H1 (cell line): ENCODE measurements at regions not wholly inside any gene's neighbourhood (a gene's known extent, or its start where the extent isn't known, plus 50 kb on each side); places are given as distances from the start of the nearest gene placed in this dataset.

Experiments used
- CHD1 ChIP-seq: IDR thresholded peaks from 2 replicates; pipeline ENCODE4 v1.6.1; 2012; ENCODE audit warnings: low read depth, low read length, improper control_type of control experiment
- EGR1 ChIP-seq: IDR thresholded peaks from 2 replicates; pipeline ENCODE4 v1.6.1; 2011; ENCODE audit warnings: low read depth, low read length, borderline replicate concordance
- EZH2 ChIP-seq: fragments of 200-600 bp; sonication (generic); IDR thresholded peaks from 2 replicates; pipeline ENCODE4 v1.7.1; 2012; ENCODE audit warnings: low read depth, mild to moderate bottlenecking, moderate library complexity, low read length, inconsistent platforms; ENCODE audit not compliant: severe bottlenecking
- HDAC2 ChIP-seq, 2 experiments: fragments of 300-600 bp in 1 of 2; sonication (generic) in 1 of 2; IDR thresholded peaks; 2 replicates each; pipeline ENCODE4 v1.6.1; 2011 to 2012; ENCODE audit warnings: low read depth in 2 of 2, low read length in 2 of 2, mild to moderate bottlenecking in 2 of 2, moderate library complexity in 2 of 2, borderline replicate concordance in 1 of 2, inconsistent platforms in 1 of 2
- JUN ChIP-seq: IDR thresholded peaks from 2 replicates; pipeline ENCODE4 v1.6.1; 2011; ENCODE audit warnings: low read depth, mild to moderate bottlenecking, improper control_type of control experiment, low read length
- RBBP5 ChIP-seq: IDR thresholded peaks from 2 replicates; pipeline ENCODE4 v1.7.1; 2012; ENCODE audit warnings: low read depth, mild to moderate bottlenecking, inconsistent platforms, low read length, moderate library complexity, borderline replicate concordance
- SP1 ChIP-seq: IDR thresholded peaks from 2 replicates; pipeline ENCODE4 v1.6.1; 2011; ENCODE audit warnings: low read depth, low read length
- YY1 ChIP-seq: IDR thresholded peaks from 2 replicates; pipeline ENCODE4 v1.6.1; 2011; ENCODE audit warnings: low read depth, mild to moderate bottlenecking, low read length
- ZNF274 ChIP-seq: IDR thresholded peaks from 2 replicates; pipeline ENCODE4 v1.7.0; 2012; ENCODE audit warnings: low read length, borderline replicate concordance; ENCODE audit errors: extremely low read depth
- TF ChIP-seq, protein P1 (sequence below): fragments of 300-600 bp; sonication (generic); IDR thresholded peaks from 2 replicates; pipeline ENCODE4 v1.7.1; 2012; ENCODE audit warnings: low read length, moderate library complexity, mild to moderate bottlenecking, inconsistent platforms; ENCODE audit not compliant: insufficient replicate concordance

- TF ChIP-seq, protein P1, sequence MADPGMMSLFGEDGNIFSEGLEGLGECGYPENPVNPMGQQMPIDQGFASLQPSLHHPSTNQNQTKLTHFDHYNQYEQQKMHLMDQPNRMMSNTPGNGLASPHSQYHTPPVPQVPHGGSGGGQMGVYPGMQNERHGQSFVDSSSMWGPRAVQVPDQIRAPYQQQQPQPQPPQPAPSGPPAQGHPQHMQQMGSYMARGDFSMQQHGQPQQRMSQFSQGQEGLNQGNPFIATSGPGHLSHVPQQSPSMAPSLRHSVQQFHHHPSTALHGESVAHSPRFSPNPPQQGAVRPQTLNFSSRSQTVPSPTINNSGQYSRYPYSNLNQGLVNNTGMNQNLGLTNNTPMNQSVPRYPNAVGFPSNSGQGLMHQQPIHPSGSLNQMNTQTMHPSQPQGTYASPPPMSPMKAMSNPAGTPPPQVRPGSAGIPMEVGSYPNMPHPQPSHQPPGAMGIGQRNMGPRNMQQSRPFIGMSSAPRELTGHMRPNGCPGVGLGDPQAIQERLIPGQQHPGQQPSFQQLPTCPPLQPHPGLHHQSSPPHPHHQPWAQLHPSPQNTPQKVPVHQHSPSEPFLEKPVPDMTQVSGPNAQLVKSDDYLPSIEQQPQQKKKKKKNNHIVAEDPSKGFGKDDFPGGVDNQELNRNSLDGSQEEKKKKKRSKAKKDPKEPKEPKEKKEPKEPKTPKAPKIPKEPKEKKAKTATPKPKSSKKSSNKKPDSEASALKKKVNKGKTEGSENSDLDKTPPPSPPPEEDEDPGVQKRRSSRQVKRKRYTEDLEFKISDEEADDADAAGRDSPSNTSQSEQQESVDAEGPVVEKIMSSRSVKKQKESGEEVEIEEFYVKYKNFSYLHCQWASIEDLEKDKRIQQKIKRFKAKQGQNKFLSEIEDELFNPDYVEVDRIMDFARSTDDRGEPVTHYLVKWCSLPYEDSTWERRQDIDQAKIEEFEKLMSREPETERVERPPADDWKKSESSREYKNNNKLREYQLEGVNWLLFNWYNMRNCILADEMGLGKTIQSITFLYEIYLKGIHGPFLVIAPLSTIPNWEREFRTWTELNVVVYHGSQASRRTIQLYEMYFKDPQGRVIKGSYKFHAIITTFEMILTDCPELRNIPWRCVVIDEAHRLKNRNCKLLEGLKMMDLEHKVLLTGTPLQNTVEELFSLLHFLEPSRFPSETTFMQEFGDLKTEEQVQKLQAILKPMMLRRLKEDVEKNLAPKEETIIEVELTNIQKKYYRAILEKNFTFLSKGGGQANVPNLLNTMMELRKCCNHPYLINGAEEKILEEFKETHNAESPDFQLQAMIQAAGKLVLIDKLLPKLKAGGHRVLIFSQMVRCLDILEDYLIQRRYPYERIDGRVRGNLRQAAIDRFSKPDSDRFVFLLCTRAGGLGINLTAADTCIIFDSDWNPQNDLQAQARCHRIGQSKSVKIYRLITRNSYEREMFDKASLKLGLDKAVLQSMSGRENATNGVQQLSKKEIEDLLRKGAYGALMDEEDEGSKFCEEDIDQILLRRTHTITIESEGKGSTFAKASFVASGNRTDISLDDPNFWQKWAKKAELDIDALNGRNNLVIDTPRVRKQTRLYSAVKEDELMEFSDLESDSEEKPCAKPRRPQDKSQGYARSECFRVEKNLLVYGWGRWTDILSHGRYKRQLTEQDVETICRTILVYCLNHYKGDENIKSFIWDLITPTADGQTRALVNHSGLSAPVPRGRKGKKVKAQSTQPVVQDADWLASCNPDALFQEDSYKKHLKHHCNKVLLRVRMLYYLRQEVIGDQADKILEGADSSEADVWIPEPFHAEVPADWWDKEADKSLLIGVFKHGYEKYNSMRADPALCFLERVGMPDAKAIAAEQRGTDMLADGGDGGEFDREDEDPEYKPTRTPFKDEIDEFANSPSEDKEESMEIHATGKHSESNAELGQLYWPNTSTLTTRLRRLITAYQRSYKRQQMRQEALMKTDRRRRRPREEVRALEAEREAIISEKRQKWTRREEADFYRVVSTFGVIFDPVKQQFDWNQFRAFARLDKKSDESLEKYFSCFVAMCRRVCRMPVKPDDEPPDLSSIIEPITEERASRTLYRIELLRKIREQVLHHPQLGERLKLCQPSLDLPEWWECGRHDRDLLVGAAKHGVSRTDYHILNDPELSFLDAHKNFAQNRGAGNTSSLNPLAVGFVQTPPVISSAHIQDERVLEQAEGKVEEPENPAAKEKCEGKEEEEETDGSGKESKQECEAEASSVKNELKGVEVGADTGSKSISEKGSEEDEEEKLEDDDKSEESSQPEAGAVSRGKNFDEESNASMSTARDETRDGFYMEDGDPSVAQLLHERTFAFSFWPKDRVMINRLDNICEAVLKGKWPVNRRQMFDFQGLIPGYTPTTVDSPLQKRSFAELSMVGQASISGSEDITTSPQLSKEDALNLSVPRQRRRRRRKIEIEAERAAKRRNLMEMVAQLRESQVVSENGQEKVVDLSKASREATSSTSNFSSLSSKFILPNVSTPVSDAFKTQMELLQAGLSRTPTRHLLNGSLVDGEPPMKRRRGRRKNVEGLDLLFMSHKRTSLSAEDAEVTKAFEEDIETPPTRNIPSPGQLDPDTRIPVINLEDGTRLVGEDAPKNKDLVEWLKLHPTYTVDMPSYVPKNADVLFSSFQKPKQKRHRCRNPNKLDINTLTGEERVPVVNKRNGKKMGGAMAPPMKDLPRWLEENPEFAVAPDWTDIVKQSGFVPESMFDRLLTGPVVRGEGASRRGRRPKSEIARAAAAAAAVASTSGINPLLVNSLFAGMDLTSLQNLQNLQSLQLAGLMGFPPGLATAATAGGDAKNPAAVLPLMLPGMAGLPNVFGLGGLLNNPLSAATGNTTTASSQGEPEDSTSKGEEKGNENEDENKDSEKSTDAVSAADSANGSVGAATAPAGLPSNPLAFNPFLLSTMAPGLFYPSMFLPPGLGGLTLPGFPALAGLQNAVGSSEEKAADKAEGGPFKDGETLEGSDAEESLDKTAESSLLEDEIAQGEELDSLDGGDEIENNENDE, result no peak
- TF ChIP-seq RBBP5 (no peak), EGR1 (no peak), ZNF274 (no peak), SP1 (no peak), CHD1 (no peak), YY1 (no peak), EZH2 (no peak), JUN (no peak), HDAC2 (IDR thresholded peaks at IDR 0.05; ENCODE audit: borderline replicate concordance in 1 of 2, low read depth in 2 of 2, low read length in 2 of 2) (no peak)
Measured at GRCh38 chr16:85995541-85996423, 96.8 kb downstream of the IRF8 start (continued).
